Stimulated activated naive CD4-positive, alpha-beta T cell treated with Interleukin-2 at 50 U/mL for 16 hours (primary cell): ENCODE measurements at regions not wholly inside any gene's neighbourhood (a gene's known extent, or its start where the extent isn't known, plus 50 kb on each side); places are given as distances from the start of the nearest gene placed in this dataset.

ENCODE experiments used
- DNase-seq: peaks from one replicate; lab custom pipeline; 2025; lab: John Stamatoyannopoulos, UW

- no peak for DNase-seq
These were observed 117.1 kb upstream of the PTPRT start for GRCh38 chr20:43306837-43307236.

DNA sequence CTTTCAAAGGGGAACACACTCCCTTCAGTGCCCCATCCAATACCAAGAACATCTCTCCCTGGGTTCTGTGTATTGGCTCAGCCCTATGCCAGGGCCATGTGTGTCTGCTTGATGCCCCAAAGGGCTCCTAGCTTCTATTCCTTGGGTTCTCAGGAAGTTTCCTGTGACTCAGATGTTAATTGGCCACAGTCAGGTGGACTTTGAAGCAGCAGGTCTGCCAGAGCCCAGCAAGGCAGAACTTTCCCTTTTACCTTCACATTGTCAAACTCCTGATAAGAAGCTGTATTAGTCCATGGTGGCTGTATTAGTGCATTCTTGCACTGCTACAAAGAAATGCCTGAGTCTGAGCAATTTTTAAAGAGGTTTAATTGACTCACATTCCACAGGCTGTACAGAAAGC lies 116.0 kb upstream of the PTPRT start:
- DNase-seq, result no peak

GRCh38 chr20:43304598-43304997 lies 114.9 kb upstream of the PTPRT start:
- no peak for DNase-seq

DNA sequence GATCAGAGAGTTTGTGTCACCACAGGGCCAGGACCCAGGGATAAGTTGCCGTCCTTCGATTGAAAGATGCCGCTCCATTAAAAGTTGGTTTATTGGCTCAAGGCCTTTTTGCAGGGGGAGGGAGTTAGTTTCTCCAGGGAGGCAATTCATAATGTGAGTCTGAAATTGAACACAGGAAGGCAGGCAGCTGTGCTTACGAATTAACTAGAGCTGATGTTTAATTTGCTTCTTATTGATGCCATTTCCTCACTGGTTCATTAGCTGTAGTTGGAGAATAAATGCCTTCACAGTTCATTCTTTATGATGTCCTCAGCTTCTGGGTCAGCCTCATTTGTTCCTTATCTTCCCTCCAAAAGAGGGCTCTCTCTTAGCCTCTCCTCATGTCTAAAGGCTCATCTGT lies 113.2 kb upstream of the PTPRT start:
- DNase-seq, result no peak

GRCh38 chr20:43300901-43301300 lies 111.2 kb upstream of the PTPRT start:
- no peak for DNase-seq

GRCh38 chr20:43295781-43296180 lies 106.1 kb upstream of the PTPRT start:
- DNase-seq, result no peak

GRCh38 chr20:43295263-43295662 lies 105.6 kb upstream of the PTPRT start:
- no peak for DNase-seq

GRCh38 chr20:43294031-43294430 lies 104.3 kb upstream of the PTPRT start:
- no peak for DNase-seq

DNA sequence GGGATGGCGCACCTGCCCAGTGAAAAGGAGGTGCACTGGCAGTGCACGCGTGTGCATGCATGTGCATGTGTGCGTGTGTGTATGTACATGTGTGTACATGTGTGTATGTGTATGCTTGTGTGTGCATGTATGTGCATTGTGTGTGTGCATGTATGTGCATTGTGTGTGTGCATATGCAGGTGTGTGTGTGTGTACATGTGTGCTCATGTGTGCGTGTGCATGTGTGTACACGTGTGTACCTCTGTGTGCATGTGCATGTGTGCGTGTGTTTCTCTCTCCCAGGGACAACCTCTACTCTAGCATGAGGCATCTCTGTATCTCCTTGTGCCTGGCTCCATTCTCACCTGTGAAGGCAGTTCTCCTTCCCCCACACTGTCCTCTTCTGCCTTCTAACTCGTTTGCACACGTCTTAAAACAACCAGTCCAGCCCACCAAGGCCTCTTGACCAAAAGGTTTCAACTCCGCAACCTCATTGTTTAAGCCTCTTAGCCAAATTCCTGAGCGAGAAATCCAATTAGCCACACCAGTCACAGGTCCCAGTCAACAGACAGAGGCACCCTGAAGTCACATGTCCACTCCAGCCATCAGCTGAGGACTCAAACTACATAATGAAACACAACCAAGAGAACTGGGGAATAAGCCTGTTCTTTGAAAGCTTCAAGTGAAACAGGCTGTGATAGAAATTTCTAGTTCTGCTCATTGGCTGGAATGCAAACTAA lies 103.5 kb upstream of the PTPRT start:
- no peak for DNase-seq

- DNase-seq, result no peak
These were observed 102.5 kb upstream of the PTPRT start for GRCh38 chr20:43292222-43292621.

- DNase-seq, result no peak
These were observed 97.9 kb upstream of the PTPRT start for GRCh38 chr20:43287637-43288036.

- no peak for DNase-seq
These were observed 95.5 kb upstream of the PTPRT start for GRCh38 chr20:43285170-43285569.

DNA sequence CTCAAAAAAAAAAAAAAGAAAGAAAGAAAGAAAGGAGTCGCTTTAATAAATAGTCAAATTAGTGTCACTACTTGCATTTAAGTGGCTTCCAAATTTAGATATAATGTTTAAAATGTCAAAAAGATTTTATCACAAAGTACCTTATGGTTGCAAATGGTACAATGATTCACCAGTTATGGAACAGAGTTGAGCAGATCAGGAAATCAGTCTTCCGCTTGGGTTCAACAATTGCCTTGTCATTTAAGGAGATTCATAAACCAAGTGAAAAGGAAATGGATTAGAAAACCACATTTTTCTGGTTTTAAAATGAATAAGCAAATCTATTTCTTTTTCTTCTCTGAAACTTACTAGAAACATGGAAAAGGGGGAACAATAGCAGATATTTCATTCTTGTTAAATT lies 94.8 kb upstream of the PTPRT start:
- no peak for DNase-seq

- no peak for DNase-seq
These were observed 93.4 kb upstream of the PTPRT start for GRCh38 chr20:43283126-43283525.

DNA sequence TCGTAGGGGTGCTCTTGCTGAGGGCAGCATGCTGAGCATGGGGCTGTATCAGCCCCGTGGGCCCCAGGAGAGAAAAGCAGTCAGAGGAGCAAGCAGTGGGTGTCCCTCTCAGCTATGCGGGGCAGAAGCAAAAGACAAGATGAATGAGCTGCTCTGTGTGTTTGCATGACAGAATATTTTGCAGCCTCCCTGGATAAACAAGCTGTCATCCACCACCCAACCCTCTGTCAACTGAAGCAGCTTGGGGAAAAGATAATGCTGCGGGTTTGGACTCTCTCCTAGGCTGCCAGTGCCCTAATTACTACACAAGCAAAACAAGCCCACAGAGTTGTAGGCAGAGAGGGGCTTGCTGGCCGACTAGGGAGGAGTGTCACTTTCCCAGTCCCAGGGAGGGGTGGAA lies 82.3 kb upstream of the PTPRT start:
- DNase-seq, result no peak

DNA sequence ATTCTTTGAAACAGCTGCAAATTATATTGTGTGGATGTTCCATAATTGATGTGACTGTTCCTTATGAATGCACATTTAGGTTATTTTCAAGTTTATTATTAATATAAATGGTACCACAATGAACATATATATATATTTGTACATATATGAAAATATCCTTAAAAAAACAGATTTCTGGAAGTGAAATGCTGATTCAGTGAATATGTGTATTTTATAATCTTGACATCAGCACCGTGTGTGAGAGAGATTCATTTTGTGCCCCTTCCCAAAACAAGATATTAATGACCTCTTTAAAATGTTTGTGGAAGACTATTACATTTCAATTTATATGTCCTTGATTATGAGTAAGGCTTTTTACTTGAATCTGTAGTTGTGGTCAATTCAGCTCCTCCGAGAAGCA lies 75.7 kb upstream of the PTPRT start:
- DNase-seq, result no peak

DNA sequence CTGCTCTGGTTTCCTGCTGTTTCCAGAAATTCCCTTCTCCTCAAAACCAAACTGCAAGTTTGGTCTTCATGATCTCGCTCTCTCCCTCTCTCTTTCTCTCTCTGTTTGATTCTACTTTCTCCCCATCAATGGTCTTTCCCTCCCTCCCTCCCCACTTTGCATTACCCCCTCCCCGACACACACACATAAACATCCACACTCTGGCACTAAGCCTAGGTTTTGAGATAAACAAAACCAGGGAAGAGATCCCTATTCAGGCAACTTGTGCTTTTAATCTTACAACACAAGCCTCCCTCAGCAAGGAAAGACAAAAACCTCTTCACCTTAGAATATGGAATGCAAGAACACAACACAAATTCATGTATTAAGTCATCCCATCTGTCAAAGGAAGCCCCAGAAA lies 73.5 kb upstream of the PTPRT start:
- no peak for DNase-seq

DNA sequence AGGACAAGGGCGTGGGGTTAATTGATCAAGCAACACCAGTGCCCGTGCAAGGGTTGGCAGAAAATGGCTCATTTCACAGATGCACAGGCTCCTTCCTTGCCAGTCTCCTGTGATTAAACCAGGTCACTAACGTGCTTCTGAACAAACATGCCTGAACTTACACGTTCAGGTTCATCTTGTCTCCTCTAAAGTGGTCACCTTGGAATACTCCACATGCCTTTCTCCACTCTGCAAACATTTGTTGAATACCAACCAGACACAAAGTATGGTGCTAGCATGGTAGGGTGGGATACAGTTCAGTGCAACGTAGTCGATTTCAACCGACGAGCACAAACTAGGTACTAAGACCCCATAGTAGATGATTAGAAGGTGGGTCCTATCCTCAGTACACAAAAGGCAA lies 72.6 kb upstream of the PTPRT start:
- DNase-seq, result no peak

GRCh38 chr20:43255877-43256276 lies 66.2 kb upstream of the PTPRT start:
- no peak for DNase-seq

GRCh38 chr20:43252761-43253160 lies 63.1 kb upstream of the PTPRT start:
- no peak for DNase-seq

- DNase-seq, result no peak
These were observed 58.6 kb upstream of the PTPRT start for GRCh38 chr20:43248341-43248740.

GRCh38 chr20:43247361-43247760 lies 57.7 kb upstream of the PTPRT start:
- DNase-seq, result no peak

GRCh38 chr20:43244647-43245046 lies 54.9 kb upstream of the PTPRT start:
- no peak for DNase-seq

DNA sequence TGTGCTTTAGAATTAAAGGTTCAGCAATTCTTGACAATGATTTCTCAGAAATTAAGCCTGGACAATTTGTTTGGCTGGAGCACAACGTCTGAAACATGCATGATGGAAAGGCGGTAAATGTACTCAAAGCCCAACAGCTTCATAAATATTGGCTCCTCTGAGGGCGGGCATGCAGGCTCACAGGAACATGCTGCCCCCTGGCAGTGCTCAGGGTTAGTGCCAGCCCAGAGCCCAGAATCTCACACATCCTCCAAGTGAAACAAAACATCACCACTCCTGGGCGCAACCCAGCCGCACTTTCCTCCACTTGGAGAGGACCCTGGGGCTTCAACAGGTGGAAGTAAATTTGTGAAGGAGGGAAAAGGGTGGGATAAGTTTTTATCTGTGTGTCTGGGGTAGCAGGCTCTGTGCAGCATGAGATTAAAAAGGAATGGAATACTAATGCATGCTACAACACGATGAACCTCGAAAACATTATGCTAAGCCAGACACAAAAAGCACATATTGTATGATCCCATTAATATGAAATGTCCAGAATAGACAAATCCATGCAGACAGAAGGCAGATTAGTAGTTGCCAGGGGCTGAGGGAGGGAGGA lies 54.1 kb upstream of the PTPRT start:
- no peak for DNase-seq
